Esophagus muscularis mucosa (tissue), 3 donors: ENCODE measurements at regions not wholly inside any gene's neighbourhood (a gene's known extent, or its start where the extent isn't known, plus 50 kb on each side); places are given as distances from the start of the nearest gene placed in this dataset.

Experiments used
- POLR2A ChIP-seq: fragments of 450-650 bp; IDR thresholded peaks from one replicate; pipeline ENCODE4 v1.6.1; 2017; ENCODE audit warnings: antibody characterized with exemption, moderate library complexity, mild to moderate bottlenecking, low read depth
- TF ChIP-seq, protein P1 (sequence below), 3 experiments: fragments of 200-600 bp in 2 of 3; fragments of 450-650 bp in 1 of 3; sonication (generic) in 2 of 3; IDR thresholded peaks; one replicate each; pipeline ENCODE4 v1.5.1; 2017 to 2019; ENCODE audit warnings: antibody characterized with exemption in 3 of 3, mild to moderate bottlenecking in 2 of 3, moderate library complexity in 1 of 3

DNA sequence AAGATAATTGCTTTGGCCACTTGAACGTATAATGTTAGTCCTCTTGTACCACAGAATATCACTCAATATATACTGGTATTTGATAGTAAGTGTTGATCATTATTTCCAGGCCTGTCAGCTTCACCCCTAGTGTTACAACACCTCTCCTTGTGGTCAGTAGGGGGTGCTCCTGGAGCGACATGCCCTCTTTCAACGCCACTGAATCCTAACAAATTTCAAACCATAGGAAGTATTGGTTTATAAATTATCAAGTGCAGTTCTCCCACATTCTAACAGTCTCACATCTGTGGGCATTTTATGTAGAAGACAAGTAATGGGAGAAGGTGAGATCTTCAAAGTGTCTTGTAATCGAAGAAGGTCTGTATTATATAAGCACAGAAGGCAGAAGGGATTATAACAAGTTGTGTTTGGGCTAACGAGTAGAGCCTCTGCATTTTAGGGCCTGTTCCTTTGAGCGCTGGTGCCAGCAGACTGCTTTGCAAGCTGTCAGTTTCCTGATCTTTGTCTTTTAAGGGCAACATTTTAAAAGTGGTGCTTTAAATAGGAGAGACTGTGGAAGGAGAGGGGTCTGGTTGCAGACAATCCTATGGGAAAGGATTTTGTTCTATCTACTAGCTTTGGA lies 57.1 kb upstream of the CEP162 start:
- TF ChIP-seq, protein P1, sequence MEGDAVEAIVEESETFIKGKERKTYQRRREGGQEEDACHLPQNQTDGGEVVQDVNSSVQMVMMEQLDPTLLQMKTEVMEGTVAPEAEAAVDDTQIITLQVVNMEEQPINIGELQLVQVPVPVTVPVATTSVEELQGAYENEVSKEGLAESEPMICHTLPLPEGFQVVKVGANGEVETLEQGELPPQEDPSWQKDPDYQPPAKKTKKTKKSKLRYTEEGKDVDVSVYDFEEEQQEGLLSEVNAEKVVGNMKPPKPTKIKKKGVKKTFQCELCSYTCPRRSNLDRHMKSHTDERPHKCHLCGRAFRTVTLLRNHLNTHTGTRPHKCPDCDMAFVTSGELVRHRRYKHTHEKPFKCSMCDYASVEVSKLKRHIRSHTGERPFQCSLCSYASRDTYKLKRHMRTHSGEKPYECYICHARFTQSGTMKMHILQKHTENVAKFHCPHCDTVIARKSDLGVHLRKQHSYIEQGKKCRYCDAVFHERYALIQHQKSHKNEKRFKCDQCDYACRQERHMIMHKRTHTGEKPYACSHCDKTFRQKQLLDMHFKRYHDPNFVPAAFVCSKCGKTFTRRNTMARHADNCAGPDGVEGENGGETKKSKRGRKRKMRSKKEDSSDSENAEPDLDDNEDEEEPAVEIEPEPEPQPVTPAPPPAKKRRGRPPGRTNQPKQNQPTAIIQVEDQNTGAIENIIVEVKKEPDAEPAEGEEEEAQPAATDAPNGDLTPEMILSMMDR (IDR thresholded peaks at IDR 0.05): peak in 1 of 3 experiments; percentile 32
- no peak for TF ChIP-seq POLR2A
